ENCODE measurements at regions not wholly inside any gene's neighbourhood (a gene's known extent, or its start where the extent isn't known, plus 50 kb on each side); places are given as distances from the start of the nearest gene placed in this dataset.
A peak's percentile ranks its signal among the peaks of the same experiment; 100 is the strongest.

GRCh38 chr5:87020099-87020934 lies 247.4 kb upstream of the RASA1 start:
- H2AFZ ChIP-seq (ENCODE audit: low read depth, low read length), result peak overlapping the region; percentile 50
- CTCF ChIA-PET, result interaction anchor here (0.9 to 1.7 kb wide), 3 partner anchors 140 to 380 kb away, joined by 3 to 7 read pairs (median 3); no protein-coding TSS in a partner anchor
- no peak for FAIRE-seq
- H3K4me2 ChIP-seq (ENCODE audit: insufficient read depth, low read length), result no peak overlapping the region
- peaks cover 2% of the 10 kb centered on the region for H3K4me1 ChIP-seq (ENCODE audit: control insufficient read depth, extremely low read depth, insufficient read depth, low read length)
- no peaks in the 10 kb centered on the region for H4K20me1 ChIP-seq (replicated peaks; ENCODE audit: control insufficient read depth, extremely low read depth, insufficient read depth, low read length)
- dilution Hi-C loops (cut with MboI; ENCODE audit: extremely low pct_ligation_motif_present, low sequenced_read_pairs) (no loop called here), intact Hi-C loops (cut with micrococcal nuclease) (no loop called here)
- H3K36me3 ChIP-seq (ENCODE audit: control insufficient read depth in 2 of 2, extremely low read depth in 1 of 2, insufficient read depth in 2 of 2, low read length in 2 of 2), result no peaks in the 10 kb centered on the region
- DNase-seq (ENCODE audit: low read depth, low spot score), result no peak
- H3K9ac ChIP-seq (replicated peaks; ENCODE audit: extremely low read depth, insufficient read depth, low read length), result no peak overlapping the region
- TF ChIP-seq EZH2 (IDR thresholded peaks at IDR 0.05; ENCODE audit: borderline replicate concordance, low read depth, low read length, severe bottlenecking) (no peak), MYC (IDR thresholded peaks at IDR 0.05; ENCODE audit: low read depth, low read length) (no peak), JUN (IDR thresholded peaks at IDR 0.05; ENCODE audit: borderline replicate concordance, insufficient read depth, insufficient read length, low read depth) (no peak), MAX (IDR thresholded peaks at IDR 0.05; ENCODE audit: insufficient read depth, insufficient read length) (no peak)
- POLR2A ChIA-PET, result no interaction called here
- no peaks in the 10 kb centered on the region for H3K9me3 ChIP-seq (replicated peaks; ENCODE audit: control insufficient read depth, insufficient read depth, low read length)
- H3K9me1 ChIP-seq (replicated peaks; ENCODE audit: control insufficient read depth, extremely low read depth, insufficient read depth, low read length), result no peaks in the 10 kb centered on the region
- no peaks in the 10 kb centered on the region for H3K79me2 ChIP-seq (ENCODE audit: control insufficient read depth, insufficient read depth, low read length)
- peaks cover 1 to 3% of the 10 kb centered on the region in 2 experiments for H3K27me3 ChIP-seq (ENCODE audit: control insufficient read depth in 2 of 2, insufficient read depth in 2 of 2, low read length in 2 of 2)
- H3K4me3 ChIP-seq (replicated peaks in 1 of 3; ENCODE audit: insufficient read depth in 1 of 3, low read depth in 1 of 3, low read length in 3 of 3), result no peak overlapping the region
- H3K27ac ChIP-seq (ENCODE audit: insufficient read depth, low read depth, low read length), result no peak overlapping the region
- no TSS peak for BruUV-seq (replicated peaks)

- no TSS peak for BruUV-seq (replicated peaks)
- Histone ChIP-seq H2AFZ (ENCODE audit: low read depth, low read length) (no peak overlapping the region), H3K27me3 (ENCODE audit: control insufficient read depth in 2 of 2, insufficient read depth in 2 of 2, low read length in 2 of 2) (peaks cover 3 to 7% of the 10 kb centered on the region in 2 experiments), H3K4me3 (replicated peaks in 1 of 3; ENCODE audit: insufficient read depth in 1 of 3, low read depth in 1 of 3, low read length in 3 of 3) (no peak overlapping the region), H3K9me1 (replicated peaks; ENCODE audit: control insufficient read depth, extremely low read depth, insufficient read depth, low read length) (no peaks in the 10 kb centered on the region), H3K79me2 (ENCODE audit: control insufficient read depth, insufficient read depth, low read length) (no peaks in the 10 kb centered on the region), H3K4me2 (ENCODE audit: insufficient read depth, low read length) (no peak overlapping the region), H4K20me1 (replicated peaks; ENCODE audit: control insufficient read depth, extremely low read depth, insufficient read depth, low read length) (no peaks in the 10 kb centered on the region), H3K36me3 (ENCODE audit: control insufficient read depth in 2 of 2, extremely low read depth in 1 of 2, insufficient read depth in 2 of 2, low read length in 2 of 2) (no peaks in the 10 kb centered on the region), H3K9me3 (replicated peaks; ENCODE audit: control insufficient read depth, insufficient read depth, low read length) (no peaks in the 10 kb centered on the region), H3K27ac (ENCODE audit: insufficient read depth, low read depth, low read length) (no peak overlapping the region), H3K4me1 (ENCODE audit: control insufficient read depth, extremely low read depth, insufficient read depth, low read length) (no peaks in the 10 kb centered on the region), H3K9ac (replicated peaks; ENCODE audit: extremely low read depth, insufficient read depth, low read length) (no peak overlapping the region)
- POLR2A ChIA-PET, result no interaction called here
- FAIRE-seq (no peak), DNase-seq (ENCODE audit: low read depth, low spot score) (no peak)
- TF ChIP-seq GATA2 (IDR thresholded peaks at IDR 0.05; ENCODE audit: insufficient read depth, insufficient read length, low read depth, low read length) (no peak), EZH2 (IDR thresholded peaks at IDR 0.05; ENCODE audit: borderline replicate concordance, low read depth, low read length, severe bottlenecking) (no peak), MAX (IDR thresholded peaks at IDR 0.05; ENCODE audit: insufficient read depth, insufficient read length) (no peak), CTCF (IDR thresholded peaks at IDR 0.05; ENCODE audit: extremely low read depth in 1 of 2, insufficient read depth in 1 of 2, low read depth in 1 of 2, low read length in 2 of 2) (no peak), JUN (IDR thresholded peaks at IDR 0.05; ENCODE audit: borderline replicate concordance, insufficient read depth, insufficient read length, low read depth) (no peak), FOS (IDR thresholded peaks at IDR 0.05; ENCODE audit: borderline replicate concordance, insufficient read depth, low read length) (no peak), POLR2A (IDR thresholded peaks at IDR 0.05; ENCODE audit: low read depth, low read length) (no peak), MYC (IDR thresholded peaks at IDR 0.05; ENCODE audit: low read depth, low read length) (no peak), POLR2AphosphoS5 (IDR thresholded peaks at IDR 0.05; ENCODE audit: insufficient read depth, low read depth, low read length) (no peak)
- intact Hi-C loops (cut with micrococcal nuclease), result no loop called here
- CTCF ChIA-PET, result interaction anchor here (1.7 kb wide), 1 partner anchor 377 kb away, joined by 3 read pairs; no protein-coding TSS in a partner anchor
- dilution Hi-C loops (cut with MboI; ENCODE audit: extremely low pct_ligation_motif_present, low sequenced_read_pairs), result no loop called here
Measured at GRCh38 chr5:87022415-87022814, 245.3 kb upstream of the RASA1 start.
